K562 (cell line): ENCODE measurements at regions not wholly inside any gene's neighbourhood (a gene's known extent, or its start where the extent isn't known, plus 50 kb on each side); places are given as distances from the start of the nearest gene placed in this dataset.

ENCODE experiments used
- CCAR2 ChIP-seq: fragments of 200-400 bp; formaldehyde crosslinking; IDR thresholded peaks from 2 replicates; pipeline ENCODE4 v1.6.1; 2017; ENCODE audit warnings: mild to moderate bottlenecking, low read depth, low read length
- CEBPB ChIP-seq: fragments of 450-650 bp; IDR thresholded peaks from 2 replicates; pipeline ENCODE4 v1.6.1; 2016; ENCODE audit warnings: missing genetic modification characterization, missing compliant biosample characterization
- CREM ChIP-seq: IDR thresholded peaks from 2 replicates; pipeline ENCODE4 v1.6.1; 2014; ENCODE audit warnings: antibody characterized with exemption, low read depth
- CTCF ChIP-seq, 3 experiments: IDR thresholded peaks in 2 of 3; conservative IDR thresholded peaks in 1 of 3; 2 replicates each; pipeline ENCODE4 v1.5.1; 2011 to 2012; ENCODE audit warnings: low read length in 3 of 3, mild to moderate bottlenecking in 3 of 3, control low read depth in 2 of 3, improper control_type of control experiment in 1 of 3, inconsistent platforms in 1 of 3, low read depth in 1 of 3, mixed read lengths in 1 of 3, moderate library complexity in 1 of 3; ENCODE audit not compliant: insufficient read depth in 2 of 3
- DEAF1 ChIP-seq: fragments of 450-650 bp; formaldehyde crosslinking; IDR thresholded peaks from 2 replicates; pipeline ENCODE4 v1.4.0; 2020; ENCODE audit warnings: mild to moderate bottlenecking, moderate library complexity
- ETV1 ChIP-seq: fragments of 450-650 bp; conservative IDR thresholded peaks from 2 replicates; pipeline ENCODE4 v1.6.1; 2016; ENCODE audit warnings: missing genetic modification characterization, control low read depth, low read depth, missing compliant biosample characterization
- IRF9 ChIP-seq: fragments of 450-650 bp; IDR thresholded peaks from 2 replicates; pipeline ENCODE4 v1.6.1; 2016; ENCODE audit warnings: missing biosample characterization, missing genetic modification characterization
- JUNB ChIP-seq: fragments of 450-650 bp; formaldehyde crosslinking; conservative IDR thresholded peaks from 2 replicates; pipeline ENCODE4 v1.4.0; 2020; ENCODE audit warnings: mild to moderate bottlenecking
- PKNOX1 ChIP-seq: fragments of 450-650 bp; IDR thresholded peaks from 2 replicates; pipeline ENCODE4 v1.6.1; 2016
- REST ChIP-seq, 2 experiments: fragments of 450-650 bp; formaldehyde crosslinking in 1 of 2; IDR thresholded peaks; 2 replicates each; pipeline versions ENCODE4 v1.4.0 to v1.6.1; 2014 to 2020; ENCODE audit warnings: mild to moderate bottlenecking in 2 of 2, borderline replicate concordance in 1 of 2, low read depth in 1 of 2
- YY1 ChIP-seq, 3 experiments: IDR thresholded peaks; 2 replicates each; pipeline ENCODE4 v1.6.1; 2011; ENCODE audit warnings: low read length in 2 of 3, mild to moderate bottlenecking in 2 of 3, moderate library complexity in 2 of 3, borderline replicate concordance in 1 of 3, control low read depth in 1 of 3, low read depth in 1 of 3; ENCODE audit not compliant: insufficient read depth in 3 of 3, insufficient replicate concordance in 2 of 3, control insufficient read depth in 1 of 3, insufficient read length in 1 of 3; ENCODE audit errors: extremely low read depth in 1 of 3
- ZNF23 ChIP-seq: fragments of 250-450 bp; sonication (Bioruptor Pico); IDR thresholded peaks from 2 replicates; pipeline ENCODE4 v1.4.0; 2020; ENCODE audit warnings: mild to moderate bottlenecking
- ZNF449 ChIP-seq: fragments of 250-450 bp; sonication (Bioruptor Pico); IDR thresholded peaks from 2 replicates; pipeline ENCODE4 v1.8.0; 2022; ENCODE audit warnings: moderate library complexity, mild to moderate bottlenecking, inconsistent platforms

- TF ChIP-seq CREM, result no peak
- TF ChIP-seq ZNF23 (CRISPR knock-in tag), result no peak
- no peak for TF ChIP-seq REST (IDR thresholded peaks at IDR 0.05; ENCODE audit: borderline replicate concordance)
- no peak for TF ChIP-seq REST (CRISPR knock-in tag; IDR thresholded peaks at IDR 0.05; ENCODE audit: low read depth)
- no peak for TF ChIP-seq CEBPB (tag)
- TF ChIP-seq ETV1 (tag), result no peak
- no peak for TF ChIP-seq CCAR2
- TF ChIP-seq CTCF (IDR thresholded peaks at IDR 0.05 in 2 of 3, conservative IDR thresholded peaks at IDR 0.05 in 1 of 3; ENCODE audit: insufficient read depth in 2 of 3, low read depth in 1 of 3, low read length in 3 of 3), result no peak
- TF ChIP-seq ZNF449, result no peak
- no peak for TF ChIP-seq DEAF1 (CRISPR knock-in tag)
- TF ChIP-seq IRF9 (tag), result no peak
- no peak for TF ChIP-seq JUNB (CRISPR knock-in tag)
- TF ChIP-seq PKNOX1, result no peak
- TF ChIP-seq YY1 (IDR thresholded peaks at IDR 0.05; ENCODE audit: borderline replicate concordance in 1 of 3, control insufficient read depth in 1 of 3, extremely low read depth in 1 of 3, insufficient read depth in 3 of 3, insufficient read length in 1 of 3, insufficient replicate concordance in 2 of 3, low read depth in 1 of 3, low read length in 2 of 3), result no peak
These were observed 278.3 kb downstream of the SOX4 start for GRCh38 chr6:21871831-21872230.
